Gastrocnemius medialis (tissue), 4 donors: ENCODE measurements at regions not wholly inside any gene's neighbourhood (a gene's known extent, or its start where the extent isn't known, plus 50 kb on each side); places are given as distances from the start of the nearest gene placed in this dataset.

ENCODE experiments used
- ATAC-seq, 2 donors: fragments of 150-250 bp; one replicate each; pipeline ENCODE4 v1.9.1; 2016
- DNase-seq, 2 donors: peaks; one replicate each; pipeline ENCODE4 v3.0.0-alpha.2; 2019
- H3K27ac ChIP-seq, 4 donors: fragments of 200-600 bp; sonication (generic); 1 replicate in 1 of 4; 2 replicates in 3 of 4; pipeline ENCODE4 v1.5.1; 2016 to 2018; ENCODE audit warnings: mild to moderate bottlenecking in 2 of 4, moderate library complexity in 1 of 4
- H3K27me3 ChIP-seq, 3 donors: fragments of 200-600 bp; sonication (generic) in 2 of 3; 1 replicate in 1 of 3; 2 replicates in 2 of 3; pipeline versions ENCODE4 v1.5.1 to v1.6.0; 2016 to 2019; ENCODE audit warnings: mild to moderate bottlenecking in 1 of 3, moderate library complexity in 1 of 3
- H3K36me3 ChIP-seq, 2 donors: fragments of 200-600 bp; sonication (generic) in 1 of 2; one replicate each; pipeline ENCODE4 v1.5.1; 2017 to 2018
- H3K4me1 ChIP-seq, 2 donors: fragments of 200-600 bp; sonication (generic) in 1 of 2; one replicate each; pipeline ENCODE4 v1.5.1; 2016 to 2017; ENCODE audit warnings: mild to moderate bottlenecking in 2 of 2
- H3K4me3 ChIP-seq, 4 donors: fragments of 200-600 bp; sonication (generic) in 3 of 4; 1 replicate in 1 of 4; 2 replicates in 3 of 4; pipeline ENCODE4 v1.5.1; 2016 to 2019; ENCODE audit warnings: mild to moderate bottlenecking in 2 of 4
- H3K9me3 ChIP-seq, 3 donors: fragments of 200-600 bp; sonication (generic) in 2 of 3; 1 replicate in 1 of 3; 2 replicates in 2 of 3; pipeline ENCODE4 v1.5.1; 2016 to 2019
- POLR2A ChIP-seq, 2 donors: fragments of 450-650 bp; IDR thresholded peaks; one replicate each; pipeline ENCODE4 v1.6.1; 2017; ENCODE audit warnings: antibody characterized with exemption in 2 of 2, mild to moderate bottlenecking in 2 of 2, moderate library complexity in 2 of 2
- in situ Hi-C, 4 donors: fragments of 200-750 bp; cut with MboI; loops; one replicate each; pipeline versions ENCODE4 v1.15.0 to v1.8.0; 2017; ENCODE audit warnings: low sequenced_read_pairs in 4 of 4
- intact Hi-C: fragments of 100-400 bp; cut with DNase I; formaldehyde crosslinking; loops from one replicate; pipeline ENCODE4 v1.15.1; 2023; ENCODE audit warnings: low total_unique reads
- TF ChIP-seq, protein P1 (sequence below), 5 experiments: fragments of 450-650 bp in 3 of 5; fragments of 200-600 bp in 2 of 5; sonication (generic) in 2 of 5; IDR thresholded peaks in 4 of 5; conservative IDR thresholded peaks in 1 of 5; 1 replicate in 4 of 5; 2 replicates in 1 of 5; pipeline ENCODE4 v1.5.1; 2016 to 2019; ENCODE audit warnings: antibody characterized with exemption in 5 of 5, mild to moderate bottlenecking in 3 of 5, moderate library complexity in 3 of 5

DNA sequence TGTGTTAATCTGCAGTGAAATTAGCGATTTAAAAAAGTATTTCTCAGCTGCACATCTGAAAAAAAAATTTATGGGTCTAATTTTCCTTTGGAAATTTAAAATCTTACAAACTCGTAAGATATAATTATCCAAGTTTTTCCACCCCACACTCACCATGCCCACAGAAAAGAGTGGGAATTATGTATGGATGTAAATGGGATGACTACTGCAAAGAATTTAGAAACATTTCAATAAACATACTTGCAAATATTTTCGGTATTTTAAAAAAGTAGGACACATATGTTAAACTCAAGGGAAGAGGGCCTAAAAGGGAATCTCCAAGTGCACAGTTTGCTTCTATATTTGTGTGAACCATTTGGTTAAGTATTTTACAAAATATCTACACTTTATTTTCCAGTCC, 1039.9 kb upstream of the POU3F3 start:
- no peak overlapping the region for H3K27ac ChIP-seq

DNA sequence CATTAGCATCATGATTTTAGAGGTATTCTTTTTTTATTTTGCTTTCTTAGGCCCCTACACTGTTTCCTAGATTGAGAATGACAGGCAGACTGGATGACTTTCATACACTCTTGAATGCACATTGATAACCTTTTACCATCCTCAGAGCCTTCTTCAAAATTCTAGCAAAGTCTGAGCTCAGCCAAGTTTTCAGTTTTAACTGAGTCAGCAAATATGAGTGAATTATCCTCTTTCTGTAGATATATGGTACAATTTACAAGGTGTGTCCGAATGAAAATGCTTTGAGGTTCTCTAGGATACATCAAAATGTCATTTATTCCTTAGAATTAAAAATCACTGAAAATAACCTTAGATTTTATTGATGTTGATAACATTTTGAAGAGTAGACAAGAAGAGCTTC, 1038.2 kb upstream of the POU3F3 start:
- Histone ChIP-seq H3K4me3 (no peak overlapping the region), H3K27ac (no peak overlapping the region), H3K36me3 (no peaks in the 10 kb centered on the region), H3K9me3 (no peaks in the 10 kb centered on the region), H3K27me3 (no peaks in the 10 kb centered on the region), H3K4me1 (no peaks in the 10 kb centered on the region)
- in situ Hi-C loops (no loop called here), intact Hi-C loops (no loop called here)
- DNase-seq (no peak), ATAC-seq (no peak)
- TF ChIP-seq, protein P1, sequence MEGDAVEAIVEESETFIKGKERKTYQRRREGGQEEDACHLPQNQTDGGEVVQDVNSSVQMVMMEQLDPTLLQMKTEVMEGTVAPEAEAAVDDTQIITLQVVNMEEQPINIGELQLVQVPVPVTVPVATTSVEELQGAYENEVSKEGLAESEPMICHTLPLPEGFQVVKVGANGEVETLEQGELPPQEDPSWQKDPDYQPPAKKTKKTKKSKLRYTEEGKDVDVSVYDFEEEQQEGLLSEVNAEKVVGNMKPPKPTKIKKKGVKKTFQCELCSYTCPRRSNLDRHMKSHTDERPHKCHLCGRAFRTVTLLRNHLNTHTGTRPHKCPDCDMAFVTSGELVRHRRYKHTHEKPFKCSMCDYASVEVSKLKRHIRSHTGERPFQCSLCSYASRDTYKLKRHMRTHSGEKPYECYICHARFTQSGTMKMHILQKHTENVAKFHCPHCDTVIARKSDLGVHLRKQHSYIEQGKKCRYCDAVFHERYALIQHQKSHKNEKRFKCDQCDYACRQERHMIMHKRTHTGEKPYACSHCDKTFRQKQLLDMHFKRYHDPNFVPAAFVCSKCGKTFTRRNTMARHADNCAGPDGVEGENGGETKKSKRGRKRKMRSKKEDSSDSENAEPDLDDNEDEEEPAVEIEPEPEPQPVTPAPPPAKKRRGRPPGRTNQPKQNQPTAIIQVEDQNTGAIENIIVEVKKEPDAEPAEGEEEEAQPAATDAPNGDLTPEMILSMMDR (IDR thresholded peaks at IDR 0.05 in 4 of 5, conservative IDR thresholded peaks at IDR 0.05 in 1 of 5): no peak
- TF ChIP-seq POLR2A (IDR thresholded peaks at IDR 0.05): no peak

More for the DNA sequence above, 1039.9 kb upstream of the POU3F3 start:
- no peaks in the 10 kb centered on the region for H3K36me3 ChIP-seq
- H3K4me1 ChIP-seq: no peaks in the 10 kb centered on the region
- H3K9me3 ChIP-seq: no peaks in the 10 kb centered on the region
- in situ Hi-C loops (no loop called here), intact Hi-C loops (no loop called here)
- no peak for ATAC-seq
- H3K4me3 ChIP-seq: no peak overlapping the region
- no peak for DNase-seq
- H3K27me3 ChIP-seq: no peaks in the 10 kb centered on the region
- TF ChIP-seq, protein P1 (IDR thresholded peaks at IDR 0.05 in 4 of 5, conservative IDR thresholded peaks at IDR 0.05 in 1 of 5): no peak
- no peak for TF ChIP-seq POLR2A (IDR thresholded peaks at IDR 0.05)

DNA sequence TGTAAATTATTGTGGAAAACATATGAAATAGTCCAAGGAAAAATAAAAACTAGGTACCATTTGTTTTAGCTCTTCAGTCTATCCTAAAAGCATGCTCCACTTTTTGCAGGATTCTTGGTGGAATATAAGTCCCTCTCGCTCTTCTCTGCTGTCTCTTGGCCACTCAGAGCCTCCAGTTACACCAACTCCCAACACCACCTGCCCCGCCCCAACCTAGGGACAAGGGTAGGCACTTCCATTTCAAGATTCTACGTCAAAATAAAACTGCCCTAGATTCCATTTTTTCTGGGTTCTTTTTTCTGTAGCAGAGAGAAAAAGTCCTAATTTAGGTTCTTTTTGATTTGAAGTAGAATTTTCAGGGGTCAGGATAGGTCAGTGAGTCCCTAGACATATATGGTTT, 1036.2 kb upstream of the POU3F3 start:
- TF ChIP-seq, protein P1 (IDR thresholded peaks at IDR 0.05 in 4 of 5, conservative IDR thresholded peaks at IDR 0.05 in 1 of 5): no peak
- TF ChIP-seq POLR2A (IDR thresholded peaks at IDR 0.05): no peak
- Histone ChIP-seq H3K9me3 (no peaks in the 10 kb centered on the region), H3K4me3 (no peak overlapping the region), H3K36me3 (no peaks in the 10 kb centered on the region), H3K27me3 (no peaks in the 10 kb centered on the region), H3K4me1 (no peaks in the 10 kb centered on the region), H3K27ac (no peak overlapping the region)
- ATAC-seq (no peak), DNase-seq (no peak)
- in situ Hi-C loops (no loop called here), intact Hi-C loops (no loop called here)

DNA sequence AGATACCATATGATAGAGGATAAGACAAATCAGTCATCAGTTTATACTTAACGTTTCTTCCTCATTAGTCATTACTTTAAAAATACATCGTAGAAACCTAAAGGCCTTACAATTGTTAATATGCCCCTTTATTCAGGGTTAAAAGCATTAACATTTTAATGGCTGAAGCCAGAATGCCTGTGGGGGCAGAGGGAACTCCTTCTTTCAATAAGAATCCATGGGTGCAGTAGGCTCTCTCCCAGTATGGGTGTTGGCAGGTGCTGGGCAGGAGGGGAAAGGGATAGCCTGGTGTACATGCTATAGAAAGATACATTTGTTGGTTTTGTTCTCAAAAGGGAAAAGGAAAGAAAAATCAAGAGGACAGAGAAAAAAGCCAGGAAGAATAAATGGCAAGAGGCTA, 1035.7 kb upstream of the POU3F3 start:
- no peaks in the 10 kb centered on the region for H3K9me3 ChIP-seq
- no peak for ATAC-seq
- no peaks in the 10 kb centered on the region for H3K36me3 ChIP-seq
- no peak for DNase-seq
- no peaks in the 10 kb centered on the region for H3K4me1 ChIP-seq
- TF ChIP-seq, protein P1 (IDR thresholded peaks at IDR 0.05 in 4 of 5, conservative IDR thresholded peaks at IDR 0.05 in 1 of 5): no peak
- TF ChIP-seq POLR2A (IDR thresholded peaks at IDR 0.05): no peak
- in situ Hi-C loops (no loop called here), intact Hi-C loops (no loop called here)
- no peak overlapping the region for H3K27ac ChIP-seq
- H3K4me3 ChIP-seq: no peak overlapping the region
- no peaks in the 10 kb centered on the region for H3K27me3 ChIP-seq

DNA sequence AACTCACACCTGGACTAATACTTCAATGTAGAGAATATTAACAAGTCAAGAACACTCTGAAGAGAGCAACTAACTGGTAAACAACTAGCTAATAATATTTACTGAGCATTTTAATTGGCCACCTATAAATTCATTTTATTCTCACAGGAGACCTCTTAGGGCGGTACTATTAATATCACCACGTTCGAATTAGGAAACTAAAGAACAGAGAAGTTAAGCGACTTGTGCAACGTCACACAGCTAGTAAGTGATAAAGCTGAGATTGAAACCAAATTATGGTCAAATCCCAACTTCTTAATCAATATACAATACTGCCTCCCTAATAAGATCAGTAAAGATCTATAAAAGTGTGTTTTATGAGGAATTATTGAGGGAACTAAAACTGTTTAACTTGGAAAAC, 1034.3 kb upstream of the POU3F3 start:
- in situ Hi-C loops (no loop called here), intact Hi-C loops (no loop called here)
- ATAC-seq (no peak), DNase-seq (no peak)
- Histone ChIP-seq H3K27me3 (no peaks in the 10 kb centered on the region), H3K4me1 (no peaks in the 10 kb centered on the region), H3K36me3 (no peaks in the 10 kb centered on the region), H3K4me3 (no peak overlapping the region), H3K27ac (no peak overlapping the region), H3K9me3 (no peaks in the 10 kb centered on the region)
- no peak for TF ChIP-seq POLR2A (IDR thresholded peaks at IDR 0.05)
- TF ChIP-seq, protein P1 (IDR thresholded peaks at IDR 0.05 in 4 of 5, conservative IDR thresholded peaks at IDR 0.05 in 1 of 5): no peak
